IMR-90 (cell line): ENCODE measurements at regions not wholly inside any gene's neighbourhood (a gene's known extent, or its start where the extent isn't known, plus 50 kb on each side); places are given as distances from the start of the nearest gene placed in this dataset.

ENCODE experiments used
- ATAC-seq: fragments of 200-7000 bp; cut with Tn5 transposase; 2 replicates; pipeline ENCODE4 v1.9.1; 2020; ENCODE audit warnings: low read depth, mild to moderate bottlenecking, moderate library complexity
- BruUV-seq: library from RNA; stranded (reverse); fragments of 400-500 nt; replicated peaks from 2 replicates; lab custom pipeline; 2021; lab: Mats Ljungman, UMichigan
- CTCF ChIA-PET: fragments of 300-600 bp; formaldehyde crosslinking; extraction: SDS; loops from one replicate; lab custom pipeline; 2021; ENCODE audit warnings: antibody characterized with exemption; lab: Yijun Ruan, JAX
- POLR2A ChIA-PET: fragments of 300-600 bp; sonication (Branson Sonifier 250); formaldehyde crosslinking; loops from one replicate; lab custom pipeline; 2022; ENCODE audit warnings: antibody characterized with exemption; ENCODE audit not compliant: unreplicated experiment; lab: Charles Lee
- DNase-seq: peaks from one replicate; pipeline ENCODE4 v3.0.0; 2013
- H2AFZ ChIP-seq: replicated peaks from 2 replicates; pipeline ENCODE3; 2013; ENCODE audit warnings: low read length, mild to moderate bottlenecking; ENCODE audit not compliant: poor library complexity
- H2AK5ac ChIP-seq: 2 replicates; pipeline ENCODE4 v1.6.1; 2013; ENCODE audit warnings: low read depth, low read length, inconsistent platforms
- H2AK9ac ChIP-seq: replicated peaks from 2 replicates; pipeline ENCODE3; 2013; ENCODE audit warnings: mild to moderate bottlenecking, low read depth, low read length, moderate library complexity; ENCODE audit not compliant: poor library complexity
- H2BK120ac ChIP-seq: 2 replicates; pipeline ENCODE4 v1.6.1; 2013; ENCODE audit warnings: low read depth, low read length, inconsistent platforms
- H2BK15ac ChIP-seq: 3 replicates; pipeline ENCODE4 v1.6.1; 2013; ENCODE audit warnings: low read depth, low read length, inconsistent platforms
- H2BK20ac ChIP-seq: 2 replicates; pipeline ENCODE4 v1.6.1; 2013; ENCODE audit warnings: low read depth, mild to moderate bottlenecking, inconsistent platforms, low read length, moderate library complexity
- H2BK5ac ChIP-seq: 2 replicates; pipeline ENCODE4 v1.6.1; 2013; ENCODE audit warnings: mild to moderate bottlenecking, low read depth, low read length, inconsistent platforms; ENCODE audit not compliant: poor library complexity, severe bottlenecking
- H3K14ac ChIP-seq: replicated peaks from 2 replicates; pipeline ENCODE4 v1.6.1; 2013; ENCODE audit warnings: low read depth, low read length, inconsistent platforms
- H3K18ac ChIP-seq: 2 replicates; pipeline ENCODE4 v1.6.1; 2013; ENCODE audit warnings: low read depth, low read length, control low read depth
- H3K23ac ChIP-seq: 2 replicates; pipeline ENCODE4 v1.6.1; 2013; ENCODE audit warnings: low read depth, low read length, inconsistent platforms
- H3K27ac ChIP-seq: 2 replicates; pipeline ENCODE4 v1.5.1; 2013; ENCODE audit warnings: mild to moderate bottlenecking, control low read depth, low read length; ENCODE audit not compliant: insufficient read depth
- H3K27me3 ChIP-seq: 2 replicates; pipeline ENCODE4 v1.6.1; 2013; ENCODE audit warnings: low read length; ENCODE audit not compliant: control insufficient read depth, insufficient read depth
- H3K36me3 ChIP-seq: 2 replicates; pipeline ENCODE4 v1.6.1; 2013; ENCODE audit warnings: low read length, mixed read lengths; ENCODE audit not compliant: control insufficient read depth, insufficient read depth
- H3K4ac ChIP-seq: 2 replicates; pipeline ENCODE4 v1.6.1; 2013; ENCODE audit warnings: low read depth, low read length, inconsistent platforms
- H3K4me1 ChIP-seq: 2 replicates; pipeline ENCODE4 v1.6.1; 2013; ENCODE audit warnings: low read length, mixed read lengths; ENCODE audit not compliant: control insufficient read depth, insufficient read depth
- H3K4me2 ChIP-seq: 2 replicates; pipeline ENCODE4 v1.6.1; 2013; ENCODE audit warnings: low read depth, mild to moderate bottlenecking, control low read depth, low read length, moderate library complexity
- H3K4me3 ChIP-seq: 2 replicates; pipeline ENCODE4 v1.5.1; 2013; ENCODE audit warnings: low read depth, mild to moderate bottlenecking, control low read depth, low read length, moderate library complexity; ENCODE audit not compliant: insufficient read depth
- H3K56ac ChIP-seq: 2 replicates; pipeline ENCODE4 v1.6.1; 2013; ENCODE audit warnings: low read length, inconsistent platforms; ENCODE audit not compliant: insufficient read depth; ENCODE audit errors: extremely low read depth
- H3K79me1 ChIP-seq, 2 experiments: 2 replicates each; pipeline ENCODE4 v1.6.1; 2013; ENCODE audit warnings: low read length in 2 of 2, inconsistent platforms in 1 of 2, low read depth in 1 of 2
- H3K9ac ChIP-seq: 2 replicates; pipeline ENCODE4 v1.6.1; 2013; ENCODE audit warnings: low read depth, low read length, control low read depth
- H3K9me1 ChIP-seq: 2 replicates; pipeline ENCODE4 v1.6.1; 2013; ENCODE audit warnings: low read length, inconsistent platforms; ENCODE audit not compliant: insufficient read depth
- H3K9me3 ChIP-seq: 2 replicates; pipeline ENCODE4 v1.6.1; 2013; ENCODE audit warnings: low read length; ENCODE audit not compliant: control insufficient read depth, insufficient read depth
- H4K20me1 ChIP-seq: 2 replicates; pipeline ENCODE4 v1.6.1; 2013; ENCODE audit warnings: low read length, inconsistent platforms; ENCODE audit not compliant: insufficient read depth
- H4K5ac ChIP-seq: 2 replicates; pipeline ENCODE4 v1.6.1; 2013; ENCODE audit warnings: mild to moderate bottlenecking, low read depth, low read length, control low read depth
- H4K8ac ChIP-seq, 2 experiments: 2 replicates each; pipeline ENCODE4 v1.6.1; 2013; ENCODE audit warnings: low read depth in 2 of 2, low read length in 2 of 2, control low read depth in 1 of 2, inconsistent platforms in 1 of 2
- H4K91ac ChIP-seq: 2 replicates; pipeline ENCODE4 v1.6.1; 2013; ENCODE audit warnings: low read depth, low read length, inconsistent platforms; ENCODE audit not compliant: insufficient read depth
- BHLHE40 ChIP-seq: fragments of 150-350 bp; IDR thresholded peaks from 2 replicates; pipeline ENCODE4 v1.6.1; 2016; ENCODE audit warnings: mild to moderate bottlenecking, low read depth, low read length
- CEBPB ChIP-seq: IDR thresholded peaks from 2 replicates; pipeline ENCODE4 v1.6.1; 2012; ENCODE audit warnings: low read depth, low read length, improper control_type of control experiment
- CHD1 ChIP-seq: IDR thresholded peaks from 2 replicates; pipeline ENCODE4 v1.6.1; 2012; ENCODE audit warnings: low read depth, low read length, improper control_type of control experiment
- FOS ChIP-seq: fragments of 150-350 bp; IDR thresholded peaks from 2 replicates; pipeline ENCODE4 v1.6.1; 2016; ENCODE audit warnings: low read depth, low read length
- MAFK ChIP-seq: IDR thresholded peaks from 2 replicates; pipeline ENCODE4 v1.6.1; 2012; ENCODE audit warnings: low read depth, low read length, improper control_type of control experiment
- MAZ ChIP-seq: IDR thresholded peaks from 2 replicates; pipeline ENCODE4 v1.6.1; 2012; ENCODE audit warnings: low read depth, mild to moderate bottlenecking, low read length, improper control_type of control experiment, moderate library complexity, borderline replicate concordance
- MXI1 ChIP-seq: IDR thresholded peaks from 2 replicates; pipeline ENCODE4 v1.6.1; 2012; ENCODE audit warnings: low read depth, mild to moderate bottlenecking, low read length, moderate library complexity, borderline replicate concordance
- NFE2L2 ChIP-seq: fragments of 150-350 bp; IDR thresholded peaks from 2 replicates; pipeline ENCODE4 v1.6.1; 2016; ENCODE audit warnings: low read depth, mild to moderate bottlenecking, low read length
- POLR2A ChIP-seq: IDR thresholded peaks from 2 replicates; pipeline ENCODE4 v1.6.1; 2012; ENCODE audit warnings: mild to moderate bottlenecking, low read depth, low read length
- RAD21 ChIP-seq: IDR thresholded peaks from 2 replicates; pipeline ENCODE4 v1.6.1; 2012; ENCODE audit warnings: low read length, improper control_type of control experiment
- RCOR1 ChIP-seq: IDR thresholded peaks from 2 replicates; pipeline ENCODE4 v1.6.1; 2012; ENCODE audit warnings: mild to moderate bottlenecking, low read length, improper control_type of control experiment; ENCODE audit not compliant: insufficient replicate concordance
- RFX5 ChIP-seq: IDR thresholded peaks from 2 replicates; pipeline ENCODE4 v1.8.0; 2012; ENCODE audit warnings: low read depth, mild to moderate bottlenecking, low read length, moderate library complexity
- SMC3 ChIP-seq: fragments of 150-350 bp; IDR thresholded peaks from 2 replicates; pipeline ENCODE4 v1.6.1; 2016; ENCODE audit warnings: low read depth, mild to moderate bottlenecking, antibody characterized with exemption, low read length, moderate library complexity
- whole genome bisulfite sequencing, 2 experiments: methylation state at CpG; one replicate each; pipeline versions ENCODE4 v1.1.5 to v1.1.7; 2013; ENCODE audit warnings: missing lambda C conversion rate in 2 of 2; ENCODE audit not compliant: insufficient read length in 1 of 2; ENCODE audit errors: extremely low coverage in 2 of 2; 5-methylcytosine and 5-hydroxymethylcytosine counted together
- dilution Hi-C: fragments of 300-500 bp; cut with HindIII; formaldehyde crosslinking; loops from one replicate; pipeline ENCODE4 v1.14.3; 2018; ENCODE audit warnings: low sequenced_read_pairs; ENCODE audit not compliant: unreplicated experiment
- in situ Hi-C: fragments of 300-500 bp; cut with MboI; formaldehyde crosslinking; loops from 3 replicates; pipeline ENCODE4 v1.14.3; 2019; ENCODE audit warnings: low sequenced_read_pairs, inconsistent platforms, mixed read lengths
- intact Hi-C: fragments of 100-400 bp; cut with micrococcal nuclease; formaldehyde crosslinking; loops from 2 replicates; pipeline ENCODE4 v1.10.0; 2022
- TF ChIP-seq, protein P1 (sequence below): conservative IDR thresholded peaks from 2 replicates; pipeline ENCODE4 v1.5.1; 2012; ENCODE audit warnings: mild to moderate bottlenecking, low read depth, low read length, improper control_type of control experiment
- TF ChIP-seq, protein P2 (sequence below): fragments of 150-350 bp; IDR thresholded peaks from 2 replicates; pipeline ENCODE4 v1.6.1; 2016; ENCODE audit warnings: low read depth, mild to moderate bottlenecking, low read length, moderate library complexity, borderline replicate concordance
- TF ChIP-seq, protein P3 (sequence below): fragments of 150-350 bp; IDR thresholded peaks from 2 replicates; pipeline ENCODE4 v1.6.1; 2017; ENCODE audit warnings: mild to moderate bottlenecking, antibody characterized with exemption, low read length, low read depth

DNA sequence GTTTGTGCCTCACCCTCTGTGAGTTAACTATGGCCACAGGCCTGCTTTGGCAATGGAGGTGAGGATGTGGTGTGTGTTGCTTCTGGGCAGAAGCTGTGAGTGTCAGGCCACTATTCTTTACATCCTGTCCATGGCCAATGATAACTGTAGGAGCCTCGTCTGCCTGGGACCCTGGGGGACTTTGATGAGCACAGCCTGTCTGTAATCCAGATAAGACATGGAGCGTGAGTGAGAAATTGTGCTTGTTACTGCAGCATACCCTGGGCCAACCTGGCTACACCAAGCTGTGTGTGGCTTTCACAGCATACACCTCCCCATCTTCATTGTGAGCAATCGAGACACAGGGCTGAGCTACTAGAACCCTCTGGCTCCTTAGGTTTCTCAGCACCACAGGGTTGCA is 150.4 kb downstream of the MYLK4 start:
- no peaks in the 10 kb centered on the region for H4K20me1 ChIP-seq
- H3K79me1 ChIP-seq = no peaks in the 10 kb centered on the region
- no peak overlapping the region for H2AFZ ChIP-seq
- H3K23ac ChIP-seq = no peak overlapping the region
- H2AK5ac ChIP-seq = no peak overlapping the region
- DNase-seq (no peak), ATAC-seq (no peak)
- H3K18ac ChIP-seq = no peak overlapping the region
- CTCF ChIA-PET = no interaction called here
- H3K56ac ChIP-seq = no peak overlapping the region
- H3K4me3 ChIP-seq = no peak overlapping the region
- no peak overlapping the region for H2BK120ac ChIP-seq
- no peak overlapping the region for H2BK5ac ChIP-seq
- TF ChIP-seq SMC3 (no peak), BHLHE40 (no peak), MAFK (no peak), RFX5 (no peak), FOS (no peak), RAD21 (no peak), CHD1 (no peak), RCOR1 (no peak), POLR2A (no peak), MXI1 (no peak), MAZ (no peak), NFE2L2 (no peak), CEBPB (no peak)
- TF ChIP-seq, protein P1, sequence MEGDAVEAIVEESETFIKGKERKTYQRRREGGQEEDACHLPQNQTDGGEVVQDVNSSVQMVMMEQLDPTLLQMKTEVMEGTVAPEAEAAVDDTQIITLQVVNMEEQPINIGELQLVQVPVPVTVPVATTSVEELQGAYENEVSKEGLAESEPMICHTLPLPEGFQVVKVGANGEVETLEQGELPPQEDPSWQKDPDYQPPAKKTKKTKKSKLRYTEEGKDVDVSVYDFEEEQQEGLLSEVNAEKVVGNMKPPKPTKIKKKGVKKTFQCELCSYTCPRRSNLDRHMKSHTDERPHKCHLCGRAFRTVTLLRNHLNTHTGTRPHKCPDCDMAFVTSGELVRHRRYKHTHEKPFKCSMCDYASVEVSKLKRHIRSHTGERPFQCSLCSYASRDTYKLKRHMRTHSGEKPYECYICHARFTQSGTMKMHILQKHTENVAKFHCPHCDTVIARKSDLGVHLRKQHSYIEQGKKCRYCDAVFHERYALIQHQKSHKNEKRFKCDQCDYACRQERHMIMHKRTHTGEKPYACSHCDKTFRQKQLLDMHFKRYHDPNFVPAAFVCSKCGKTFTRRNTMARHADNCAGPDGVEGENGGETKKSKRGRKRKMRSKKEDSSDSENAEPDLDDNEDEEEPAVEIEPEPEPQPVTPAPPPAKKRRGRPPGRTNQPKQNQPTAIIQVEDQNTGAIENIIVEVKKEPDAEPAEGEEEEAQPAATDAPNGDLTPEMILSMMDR = no peak
- TF ChIP-seq, protein P2, sequence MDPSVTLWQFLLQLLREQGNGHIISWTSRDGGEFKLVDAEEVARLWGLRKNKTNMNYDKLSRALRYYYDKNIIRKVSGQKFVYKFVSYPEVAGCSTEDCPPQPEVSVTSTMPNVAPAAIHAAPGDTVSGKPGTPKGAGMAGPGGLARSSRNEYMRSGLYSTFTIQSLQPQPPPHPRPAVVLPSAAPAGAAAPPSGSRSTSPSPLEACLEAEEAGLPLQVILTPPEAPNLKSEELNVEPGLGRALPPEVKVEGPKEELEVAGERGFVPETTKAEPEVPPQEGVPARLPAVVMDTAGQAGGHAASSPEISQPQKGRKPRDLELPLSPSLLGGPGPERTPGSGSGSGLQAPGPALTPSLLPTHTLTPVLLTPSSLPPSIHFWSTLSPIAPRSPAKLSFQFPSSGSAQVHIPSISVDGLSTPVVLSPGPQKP = no peak
- TF ChIP-seq, protein P3, sequence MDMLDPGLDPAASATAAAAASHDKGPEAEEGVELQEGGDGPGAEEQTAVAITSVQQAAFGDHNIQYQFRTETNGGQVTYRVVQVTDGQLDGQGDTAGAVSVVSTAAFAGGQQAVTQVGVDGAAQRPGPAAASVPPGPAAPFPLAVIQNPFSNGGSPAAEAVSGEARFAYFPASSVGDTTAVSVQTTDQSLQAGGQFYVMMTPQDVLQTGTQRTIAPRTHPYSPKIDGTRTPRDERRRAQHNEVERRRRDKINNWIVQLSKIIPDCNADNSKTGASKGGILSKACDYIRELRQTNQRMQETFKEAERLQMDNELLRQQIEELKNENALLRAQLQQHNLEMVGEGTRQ = no peak
- no peaks in the 10 kb centered on the region for H3K9me1 ChIP-seq
- no peaks in the 10 kb centered on the region for H3K4me1 ChIP-seq
- no peak overlapping the region for H2AK9ac ChIP-seq
- no peaks in the 10 kb centered on the region for H3K36me3 ChIP-seq
- H3K4me2 ChIP-seq = no peak overlapping the region
- no peak overlapping the region for H3K9ac ChIP-seq
- intact Hi-C loops = no loop called here
- dilution Hi-C loops = no loop called here
- H2BK20ac ChIP-seq = no peak overlapping the region
- H3K9me3 ChIP-seq = no peaks in the 10 kb centered on the region
- WGBS, 2 experiments = 67% methylated on average over 3 of the region's 3 CpGs; no CpG with 5 or more reads in 1 of the 2 experiments
- no peak overlapping the region for H3K4ac ChIP-seq
- H4K91ac ChIP-seq = no peak overlapping the region
- H4K8ac ChIP-seq = no peak overlapping the region
- H4K5ac ChIP-seq = no peak overlapping the region
- BruUV-seq = no TSS peak
- no peak overlapping the region for H3K14ac ChIP-seq
- POLR2A ChIA-PET = no interaction called here
- no peak overlapping the region for H3K27ac ChIP-seq
- H3K27me3 ChIP-seq = peaks cover 4% of the 10 kb centered on the region
- no peak overlapping the region for H2BK15ac ChIP-seq
- in situ Hi-C loops = no loop called here
